K562 (cell line): ENCODE measurements at regions not wholly inside any gene's neighbourhood (a gene's known extent, or its start where the extent isn't known, plus 50 kb on each side); places are given as distances from the start of the nearest gene placed in this dataset.

Source experiments
- SIX5 ChIP-seq, 2 experiments: IDR thresholded peaks; 2 replicates each; pipeline ENCODE4 v1.6.1; 2011; ENCODE audit warnings: low read length in 2 of 2, borderline replicate concordance in 1 of 2, low read depth in 1 of 2, mild to moderate bottlenecking in 1 of 2, moderate library complexity in 1 of 2; ENCODE audit not compliant: insufficient read depth in 1 of 2
- SP1 ChIP-seq: sonication (generic); formaldehyde crosslinking; IDR thresholded peaks from 2 replicates; pipeline ENCODE4 v1.8.1; 2022; ENCODE audit warnings: mild to moderate bottlenecking, missing genetic modification reagents

DNA sequence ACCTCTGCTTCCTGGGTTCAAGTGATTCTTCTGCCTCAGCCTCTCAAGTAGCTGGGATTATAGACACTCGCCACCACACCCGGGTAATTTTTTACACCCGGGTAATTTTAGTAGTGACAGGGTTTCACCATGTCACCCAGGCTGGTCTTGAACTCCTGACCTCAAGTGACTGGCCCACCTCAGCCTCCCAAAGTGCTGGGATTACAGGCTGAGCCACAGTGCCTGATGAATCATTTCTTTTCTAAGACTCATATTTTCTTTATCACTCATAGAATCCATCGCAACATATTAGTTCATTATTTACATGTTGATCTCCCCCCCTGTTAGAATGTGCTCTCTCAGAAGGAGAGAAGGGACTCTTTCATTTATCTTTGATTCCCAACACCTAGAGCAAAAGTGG lies 109.5 kb upstream of the PTPRG start:
- no peak for TF ChIP-seq SIX5 (IDR thresholded peaks at IDR 0.05; ENCODE audit: borderline replicate concordance in 1 of 2, insufficient read depth in 1 of 2, low read depth in 1 of 2, low read length in 2 of 2)
- TF ChIP-seq SP1 (CRISPR knock-in tag): no peak
